Keratinocyte (primary cell): ENCODE measurements at regions not wholly inside any gene's neighbourhood (a gene's known extent, or its start where the extent isn't known, plus 50 kb on each side); places are given as distances from the start of the nearest gene placed in this dataset.

Source experiments
- EZH2 ChIP-seq: IDR thresholded peaks from one replicate; pipeline ENCODE4 v1.6.1; 2012; ENCODE audit warnings: inconsistent platforms, mild to moderate bottlenecking, low read length, moderate library complexity
- TF ChIP-seq, protein P1 (sequence below), 3 experiments: IDR thresholded peaks in 1 of 3; conservative IDR thresholded peaks in 1 of 3; optimal IDR thresholded peaks in 1 of 3; 2 replicates in 2 of 3; 3 replicates in 1 of 3; pipeline versions ENCODE3 to v1.5.1; 2011; ENCODE audit warnings: low read length in 3 of 3, mild to moderate bottlenecking in 3 of 3, moderate library complexity in 2 of 3, control low read depth in 1 of 3, inconsistent platforms in 1 of 3; ENCODE audit not compliant: insufficient read depth in 2 of 3; ENCODE audit errors: extremely low read depth in 1 of 3

DNA sequence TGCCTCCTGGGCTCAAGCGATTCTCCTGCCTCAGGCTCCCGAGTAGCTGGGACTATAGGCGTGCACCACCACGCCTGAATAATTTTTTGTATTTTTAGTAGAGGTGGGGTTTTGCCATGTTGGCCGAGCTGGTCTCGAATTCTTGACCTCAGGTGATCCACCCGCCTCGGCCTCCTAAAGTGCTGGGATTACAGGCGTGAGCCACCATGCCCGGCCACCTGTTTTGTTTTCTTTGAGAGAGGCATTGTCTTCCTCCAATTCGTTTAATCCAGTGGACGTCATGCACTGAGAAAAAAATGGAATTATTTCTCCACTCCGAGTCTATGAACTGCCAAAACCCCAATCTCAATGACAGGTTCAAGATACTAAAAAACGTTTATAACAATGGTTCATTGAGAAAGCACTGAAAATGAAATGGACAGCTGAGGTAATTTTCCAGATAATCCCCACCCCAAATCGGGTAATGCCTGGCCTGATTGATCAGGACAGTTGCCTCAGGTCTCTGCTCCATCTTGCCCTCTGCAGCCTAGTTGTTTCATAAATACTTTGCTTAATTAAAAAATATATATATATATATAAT lies 132.7 kb upstream of the PARP11 start:
- TF ChIP-seq, protein P1, sequence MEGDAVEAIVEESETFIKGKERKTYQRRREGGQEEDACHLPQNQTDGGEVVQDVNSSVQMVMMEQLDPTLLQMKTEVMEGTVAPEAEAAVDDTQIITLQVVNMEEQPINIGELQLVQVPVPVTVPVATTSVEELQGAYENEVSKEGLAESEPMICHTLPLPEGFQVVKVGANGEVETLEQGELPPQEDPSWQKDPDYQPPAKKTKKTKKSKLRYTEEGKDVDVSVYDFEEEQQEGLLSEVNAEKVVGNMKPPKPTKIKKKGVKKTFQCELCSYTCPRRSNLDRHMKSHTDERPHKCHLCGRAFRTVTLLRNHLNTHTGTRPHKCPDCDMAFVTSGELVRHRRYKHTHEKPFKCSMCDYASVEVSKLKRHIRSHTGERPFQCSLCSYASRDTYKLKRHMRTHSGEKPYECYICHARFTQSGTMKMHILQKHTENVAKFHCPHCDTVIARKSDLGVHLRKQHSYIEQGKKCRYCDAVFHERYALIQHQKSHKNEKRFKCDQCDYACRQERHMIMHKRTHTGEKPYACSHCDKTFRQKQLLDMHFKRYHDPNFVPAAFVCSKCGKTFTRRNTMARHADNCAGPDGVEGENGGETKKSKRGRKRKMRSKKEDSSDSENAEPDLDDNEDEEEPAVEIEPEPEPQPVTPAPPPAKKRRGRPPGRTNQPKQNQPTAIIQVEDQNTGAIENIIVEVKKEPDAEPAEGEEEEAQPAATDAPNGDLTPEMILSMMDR (optimal IDR thresholded peaks at IDR 0.05 in 1 of 3, IDR thresholded peaks at IDR 0.05 in 1 of 3, conservative IDR thresholded peaks at IDR 0.05 in 1 of 3; ENCODE audit: extremely low read depth in 1 of 3, insufficient read depth in 2 of 3, low read length in 3 of 3) = no peak
- TF ChIP-seq EZH2 = no peak
